ENCODE measurements at regions not wholly inside any gene's neighbourhood (a gene's known extent, or its start where the extent isn't known, plus 50 kb on each side); places are given as distances from the start of the nearest gene placed in this dataset.

- no peak for TF ChIP-seq POLR2AphosphoS5 (IDR thresholded peaks at IDR 0.05)
- TF ChIP-seq CTCF (IDR thresholded peaks at IDR 0.05), result no peak
Observed at GRCh38 chr12:90333939-90334338, 621.0 kb downstream of the CCER1 start.

All from sigmoid colon (tissue), 4 donors.